Osteocyte (in vitro differentiated cells): ENCODE measurements at regions not wholly inside any gene's neighbourhood (a gene's known extent, or its start where the extent isn't known, plus 50 kb on each side); places are given as distances from the start of the nearest gene placed in this dataset.
"Not testable (repeated sequence)": the region's sequence is repeated elsewhere in the genome, so short reads cannot be mapped to it uniquely, and the experiment has no call there.

Experiments used
- DNase-seq: peaks from one replicate; pipeline ENCODE4 v3.0.0; 2021; ENCODE audit warnings: mixed read lengths; ENCODE audit not compliant: unreplicated experiment; ENCODE audit errors: extremely low spot score
- H3K27ac Mint-ChIP-seq: one replicate; pipeline ENCODE4 v1.8.0; 2021; ENCODE audit warnings: mild to moderate bottlenecking, mixed read lengths; ENCODE audit not compliant: unreplicated experiment
- H3K27me3 Mint-ChIP-seq: one replicate; pipeline ENCODE4 v1.8.0; 2021; ENCODE audit warnings: mixed read lengths; ENCODE audit not compliant: unreplicated experiment
- H3K36me3 Mint-ChIP-seq: one replicate; pipeline ENCODE4 v1.8.0; 2021; ENCODE audit warnings: mixed read lengths; ENCODE audit not compliant: unreplicated experiment
- H3K4me1 Mint-ChIP-seq: one replicate; pipeline ENCODE4 v1.8.0; 2021; ENCODE audit warnings: mixed read lengths; ENCODE audit not compliant: unreplicated experiment
- H3K4me3 Mint-ChIP-seq: one replicate; pipeline ENCODE4 v1.8.0; 2021; ENCODE audit warnings: mild to moderate bottlenecking, moderate library complexity, mixed read lengths; ENCODE audit not compliant: unreplicated experiment
- H3K9me3 Mint-ChIP-seq: one replicate; pipeline ENCODE4 v1.8.0; 2021; ENCODE audit warnings: mixed read lengths; ENCODE audit not compliant: unreplicated experiment
- TF ChIP-seq, protein P1 (sequence below): fragments of 200-600 bp; sonication (generic); IDR thresholded peaks from 2 replicates; pipeline ENCODE4 v1.5.0; 2021; ENCODE audit warnings: antibody characterized with exemption, mild to moderate bottlenecking, moderate library complexity

GRCh38 chr2:200119236-200119635, 163.9 kb downstream of the MAIP1 start:
- no peak overlapping the region for H3K27ac Mint-ChIP-seq
- no peaks in the 10 kb centered on the region for H3K27me3 Mint-ChIP-seq
- H3K9me3 Mint-ChIP-seq: peaks cover 19% of the 10 kb centered on the region
- H3K4me1 Mint-ChIP-seq: peaks cover 2% of the 10 kb centered on the region
- DNase-seq: no peak
- peaks cover 5% of the 10 kb centered on the region for H3K36me3 Mint-ChIP-seq
- TF ChIP-seq, protein P1, sequence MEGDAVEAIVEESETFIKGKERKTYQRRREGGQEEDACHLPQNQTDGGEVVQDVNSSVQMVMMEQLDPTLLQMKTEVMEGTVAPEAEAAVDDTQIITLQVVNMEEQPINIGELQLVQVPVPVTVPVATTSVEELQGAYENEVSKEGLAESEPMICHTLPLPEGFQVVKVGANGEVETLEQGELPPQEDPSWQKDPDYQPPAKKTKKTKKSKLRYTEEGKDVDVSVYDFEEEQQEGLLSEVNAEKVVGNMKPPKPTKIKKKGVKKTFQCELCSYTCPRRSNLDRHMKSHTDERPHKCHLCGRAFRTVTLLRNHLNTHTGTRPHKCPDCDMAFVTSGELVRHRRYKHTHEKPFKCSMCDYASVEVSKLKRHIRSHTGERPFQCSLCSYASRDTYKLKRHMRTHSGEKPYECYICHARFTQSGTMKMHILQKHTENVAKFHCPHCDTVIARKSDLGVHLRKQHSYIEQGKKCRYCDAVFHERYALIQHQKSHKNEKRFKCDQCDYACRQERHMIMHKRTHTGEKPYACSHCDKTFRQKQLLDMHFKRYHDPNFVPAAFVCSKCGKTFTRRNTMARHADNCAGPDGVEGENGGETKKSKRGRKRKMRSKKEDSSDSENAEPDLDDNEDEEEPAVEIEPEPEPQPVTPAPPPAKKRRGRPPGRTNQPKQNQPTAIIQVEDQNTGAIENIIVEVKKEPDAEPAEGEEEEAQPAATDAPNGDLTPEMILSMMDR: no peak
- no peak overlapping the region for H3K4me3 Mint-ChIP-seq

DNA sequence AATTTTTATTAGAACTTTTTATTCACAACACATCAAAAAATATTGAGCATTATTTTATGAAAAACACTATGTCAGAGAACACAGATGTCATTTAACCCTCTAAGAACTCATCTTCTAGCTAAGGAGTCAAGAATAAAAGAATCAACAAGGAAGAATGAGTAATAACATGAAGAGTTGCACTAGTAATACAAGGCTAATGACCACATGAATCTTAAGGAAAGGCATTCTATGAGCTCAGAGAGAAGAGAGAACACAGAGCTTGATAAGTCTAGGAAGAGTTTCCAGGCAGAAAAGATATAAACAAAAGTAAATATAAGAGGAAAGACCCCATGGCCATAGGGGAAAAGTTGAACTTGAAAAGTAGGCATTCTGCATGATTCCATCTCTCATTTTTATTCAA, 166.5 kb downstream of the MAIP1 start:
- Mint-ChIP-seq H3K4me3 (no peak overlapping the region), H3K36me3 (no peaks in the 10 kb centered on the region), H3K4me1 (peaks cover 10% of the 10 kb centered on the region), H3K27me3 (no peaks in the 10 kb centered on the region), H3K9me3 (peaks cover 15% of the 10 kb centered on the region), H3K27ac (peak overlapping the region; percentile 18)
- TF ChIP-seq, protein P1: no peak
- no peak for DNase-seq

- Mint-ChIP-seq H3K27ac (no peak overlapping the region), H3K36me3 (no peaks in the 10 kb centered on the region), H3K9me3 (peaks cover 10% of the 10 kb centered on the region), H3K4me1 (peaks cover 16% of the 10 kb centered on the region), H3K27me3 (no peaks in the 10 kb centered on the region), H3K4me3 (no peak overlapping the region)
- TF ChIP-seq, protein P1: no peak
- no peak for DNase-seq
Observed at GRCh38 chr2:200122683-200123082, 167.3 kb downstream of the MAIP1 start.

DNA sequence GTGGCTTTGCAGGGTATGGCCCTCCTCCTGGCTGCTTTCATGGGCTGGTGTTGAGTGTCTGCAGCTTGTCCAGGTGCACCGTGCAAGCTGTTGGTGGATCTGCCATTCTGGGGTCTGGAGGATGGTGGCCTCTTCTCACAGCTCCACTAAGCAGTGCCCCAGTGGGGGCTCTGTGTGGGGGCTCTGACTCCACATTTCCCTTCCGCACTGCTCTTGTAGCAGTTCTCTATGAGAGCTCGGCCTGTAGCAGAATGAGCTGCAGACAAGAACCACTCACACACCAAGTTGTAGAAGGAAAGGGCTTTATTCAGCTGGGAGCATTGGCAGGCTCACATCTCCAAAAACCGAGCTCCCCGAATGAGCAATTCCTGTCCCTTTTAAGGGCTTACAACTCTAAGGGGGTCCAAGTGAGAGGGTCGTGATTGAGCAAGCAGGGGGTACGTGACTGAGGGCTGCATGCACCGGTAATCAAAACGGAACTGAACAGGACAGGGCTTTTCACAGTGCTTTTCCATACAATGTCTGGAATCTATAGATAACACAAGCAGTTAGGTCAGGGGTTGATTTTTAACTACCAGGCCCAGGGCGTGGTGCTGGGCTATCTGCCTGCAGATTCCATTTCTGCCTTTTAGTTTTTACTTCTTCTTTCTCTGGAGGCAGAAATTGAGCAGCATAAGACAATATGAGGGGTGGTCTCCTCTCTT, 169.4 kb downstream of the MAIP1 start:
- H3K4me1 Mint-ChIP-seq: peaks cover 28% of the 10 kb centered on the region
- H3K27ac Mint-ChIP-seq, H3K4me3 Mint-ChIP-seq, H3K27me3 Mint-ChIP-seq, H3K9me3 Mint-ChIP-seq, H3K36me3 Mint-ChIP-seq, DNase-seq: not testable (repeated sequence)

DNA sequence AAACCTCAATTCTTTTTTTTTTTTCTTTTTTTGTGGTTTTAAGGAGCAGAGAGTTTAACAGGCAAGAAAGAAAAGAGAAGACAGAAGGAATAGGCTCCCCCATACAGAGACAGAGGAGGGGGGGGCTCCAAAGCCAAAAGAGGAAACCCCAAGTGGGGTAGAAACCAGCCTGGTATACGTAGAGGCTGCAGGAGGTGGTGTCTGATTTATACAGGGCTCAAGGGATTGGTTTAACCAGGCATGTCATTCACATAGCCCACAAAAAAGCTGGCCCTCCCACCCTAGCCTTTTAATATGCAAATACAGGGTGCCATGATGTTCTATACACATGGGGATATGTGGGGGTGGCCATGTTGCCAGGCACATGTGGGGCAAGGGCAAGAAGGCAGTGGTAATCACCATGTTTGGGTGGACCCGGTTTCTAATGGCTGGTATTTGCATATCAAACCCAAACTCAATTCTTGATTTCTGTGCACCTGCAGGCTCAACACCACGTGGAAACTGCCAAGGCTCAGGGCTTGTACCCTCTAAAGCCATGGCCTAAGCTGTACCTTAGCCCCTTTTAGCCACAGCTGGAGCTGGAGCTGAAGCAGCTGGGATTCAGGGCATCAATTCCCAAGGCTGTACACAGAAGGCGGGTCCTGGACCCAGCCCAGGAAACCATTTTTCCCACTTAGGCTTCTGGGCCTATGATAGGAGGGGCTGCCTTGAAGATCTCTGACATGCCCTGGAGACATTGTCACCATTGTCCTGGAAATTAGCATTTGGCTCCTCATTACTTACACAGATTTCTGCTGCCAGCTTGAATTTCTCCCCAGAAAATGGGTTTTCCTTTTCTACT, 170.3 kb downstream of the MAIP1 start:
- Mint-ChIP-seq H3K27ac (no peak overlapping the region), H3K4me1 (peaks cover 36% of the 10 kb centered on the region), H3K4me3 (no peak overlapping the region), H3K27me3 (no peaks in the 10 kb centered on the region), H3K36me3 (no peaks in the 10 kb centered on the region), H3K9me3 (peaks cover 4% of the 10 kb centered on the region)
- TF ChIP-seq, protein P1: no peak
- no peak for DNase-seq

- H3K4me1 Mint-ChIP-seq: peaks cover 42% of the 10 kb centered on the region
- not testable (repeated sequence) for H3K27ac Mint-ChIP-seq, H3K9me3 Mint-ChIP-seq, DNase-seq, H3K4me3 Mint-ChIP-seq, H3K27me3 Mint-ChIP-seq, H3K36me3 Mint-ChIP-seq
Observed at GRCh38 chr2:200126285-200126670, 170.9 kb downstream of the MAIP1 start.

DNA sequence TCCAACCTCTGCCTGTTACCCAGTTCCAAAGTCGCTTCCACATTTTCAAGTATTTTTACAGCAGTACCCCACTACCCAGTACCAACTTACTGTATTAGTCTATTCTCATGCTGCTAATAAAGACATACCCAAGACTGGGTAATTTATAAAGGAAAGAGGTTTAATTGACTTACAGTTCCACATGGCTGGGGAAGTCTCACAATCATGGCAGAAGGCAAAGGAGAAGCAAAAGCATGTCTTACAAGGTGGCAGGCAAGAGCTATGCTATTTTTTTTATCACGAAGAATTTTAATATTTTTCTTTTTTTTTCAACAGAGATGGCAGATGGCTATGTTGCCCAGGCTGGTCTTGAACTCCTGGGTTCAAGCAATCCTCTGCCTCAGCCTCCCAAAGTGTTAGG, 171.3 kb downstream of the MAIP1 start:
- not testable (repeated sequence) for H3K9me3 Mint-ChIP-seq, H3K27me3 Mint-ChIP-seq, H3K27ac Mint-ChIP-seq, DNase-seq, H3K36me3 Mint-ChIP-seq, H3K4me3 Mint-ChIP-seq
- H3K4me1 Mint-ChIP-seq: peaks cover 46% of the 10 kb centered on the region
